ENCODE measurements at regions not wholly inside any gene's neighbourhood (a gene's known extent, or its start where the extent isn't known, plus 50 kb on each side); places are given as distances from the start of the nearest gene placed in this dataset.

DNA sequence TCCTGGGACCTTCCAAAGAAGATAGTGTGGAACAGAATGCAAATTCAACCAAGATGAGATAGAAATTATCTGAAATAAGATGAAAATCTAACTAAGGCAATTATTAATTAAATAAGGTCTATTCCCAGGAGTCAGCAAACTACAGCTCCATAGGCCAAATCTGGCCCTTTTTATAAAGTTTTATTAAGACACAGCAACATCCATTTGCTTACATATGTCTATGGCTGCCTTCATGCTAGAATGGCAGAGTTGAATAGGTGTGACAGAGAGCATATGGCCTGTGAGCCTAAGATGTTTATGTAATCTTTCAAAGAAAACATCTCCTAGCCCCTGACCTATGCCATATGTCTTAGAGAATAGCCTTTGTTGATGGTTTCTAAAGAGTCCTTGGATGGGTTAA is 503.0 kb downstream of the EDEM1 start:
- TF ChIP-seq POLR2A (IDR thresholded peaks at IDR 0.05): no peak
- TF ChIP-seq, protein P1, sequence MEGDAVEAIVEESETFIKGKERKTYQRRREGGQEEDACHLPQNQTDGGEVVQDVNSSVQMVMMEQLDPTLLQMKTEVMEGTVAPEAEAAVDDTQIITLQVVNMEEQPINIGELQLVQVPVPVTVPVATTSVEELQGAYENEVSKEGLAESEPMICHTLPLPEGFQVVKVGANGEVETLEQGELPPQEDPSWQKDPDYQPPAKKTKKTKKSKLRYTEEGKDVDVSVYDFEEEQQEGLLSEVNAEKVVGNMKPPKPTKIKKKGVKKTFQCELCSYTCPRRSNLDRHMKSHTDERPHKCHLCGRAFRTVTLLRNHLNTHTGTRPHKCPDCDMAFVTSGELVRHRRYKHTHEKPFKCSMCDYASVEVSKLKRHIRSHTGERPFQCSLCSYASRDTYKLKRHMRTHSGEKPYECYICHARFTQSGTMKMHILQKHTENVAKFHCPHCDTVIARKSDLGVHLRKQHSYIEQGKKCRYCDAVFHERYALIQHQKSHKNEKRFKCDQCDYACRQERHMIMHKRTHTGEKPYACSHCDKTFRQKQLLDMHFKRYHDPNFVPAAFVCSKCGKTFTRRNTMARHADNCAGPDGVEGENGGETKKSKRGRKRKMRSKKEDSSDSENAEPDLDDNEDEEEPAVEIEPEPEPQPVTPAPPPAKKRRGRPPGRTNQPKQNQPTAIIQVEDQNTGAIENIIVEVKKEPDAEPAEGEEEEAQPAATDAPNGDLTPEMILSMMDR (IDR thresholded peaks at IDR 0.05): no peak
- no peaks in the 10 kb centered on the region for H3K36me3 ChIP-seq
- no peak overlapping the region for H3K27ac ChIP-seq
- no peaks in the 10 kb centered on the region for H3K27me3 ChIP-seq
- H3K9me3 ChIP-seq: no peaks in the 10 kb centered on the region
- intact Hi-C loops (cut with DNase I): no loop called here
- no peaks in the 10 kb centered on the region for H3K4me1 ChIP-seq
- no peak for DNase-seq
- H3K4me3 ChIP-seq (replicated peaks in 1 of 3): no peak overlapping the region

DNA sequence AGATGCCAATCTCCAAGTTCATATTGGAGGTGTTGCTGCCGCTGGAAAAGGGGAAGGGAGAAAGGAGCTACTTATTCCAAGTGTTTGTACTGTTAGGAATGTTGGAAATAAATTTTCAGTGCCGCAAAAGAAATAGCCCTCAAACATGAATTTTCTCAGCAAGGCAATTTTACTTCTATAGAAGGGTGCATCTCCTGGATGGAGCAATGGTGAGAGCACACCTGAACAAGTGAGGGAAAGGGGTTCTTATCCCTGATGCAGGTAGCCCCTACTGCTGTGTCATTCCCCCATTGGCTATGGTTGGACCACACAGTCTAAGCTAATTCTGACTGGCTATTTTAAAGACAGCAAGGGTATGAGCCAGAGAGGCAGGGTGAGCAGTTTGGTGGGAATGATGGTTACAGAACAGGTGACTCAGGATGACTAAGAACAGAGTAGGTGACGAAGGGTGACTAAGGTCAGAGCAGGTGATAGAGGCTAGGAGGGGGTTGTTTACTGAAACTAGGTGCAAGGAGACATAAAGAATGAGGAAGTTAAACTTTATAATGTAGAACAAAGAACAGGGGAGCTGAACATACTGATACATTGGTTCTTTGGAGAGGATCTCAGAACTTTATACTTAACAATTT is 503.5 kb downstream of the EDEM1 start:
- no peaks in the 10 kb centered on the region for H3K9me3 ChIP-seq
- DNase-seq: no peak
- no peak overlapping the region for H3K4me3 ChIP-seq (replicated peaks in 1 of 3)
- H3K4me1 ChIP-seq: no peaks in the 10 kb centered on the region
- intact Hi-C loops (cut with DNase I): no loop called here
- H3K27me3 ChIP-seq: no peaks in the 10 kb centered on the region
- TF ChIP-seq, protein P1 (IDR thresholded peaks at IDR 0.05): no peak
- no peak for TF ChIP-seq POLR2A (IDR thresholded peaks at IDR 0.05)
- WGBS, 2 donors: 84 to 85% methylated on average over 3 of the region's 3 CpGs
- H3K36me3 ChIP-seq: no peaks in the 10 kb centered on the region
- no peak overlapping the region for H3K27ac ChIP-seq

DNA sequence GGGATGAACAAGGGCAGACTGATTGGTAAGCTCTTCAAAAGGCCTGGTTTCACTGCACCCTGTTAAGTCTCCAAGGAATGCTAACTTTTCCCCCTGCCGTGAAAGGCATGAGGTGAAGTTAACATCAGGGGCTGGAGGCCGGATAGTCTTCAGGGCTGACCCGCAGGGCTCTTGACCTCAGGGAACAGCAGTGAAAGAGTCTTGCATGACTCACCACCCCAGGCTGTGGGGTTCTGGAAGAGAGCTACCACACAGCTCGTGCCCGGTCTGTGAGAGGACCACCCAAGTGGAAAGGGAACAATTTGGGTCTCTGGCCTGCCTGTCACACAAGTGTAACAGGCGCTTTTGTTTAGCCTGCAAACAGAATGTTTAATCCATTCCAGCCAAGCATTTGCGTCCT is 504.9 kb downstream of the EDEM1 start:
- intact Hi-C loops (cut with DNase I): no loop called here
- no peak for DNase-seq
- TF ChIP-seq, protein P1 (IDR thresholded peaks at IDR 0.05): no peak
- TF ChIP-seq POLR2A (IDR thresholded peaks at IDR 0.05): no peak
- no peaks in the 10 kb centered on the region for H3K9me3 ChIP-seq
- no peak overlapping the region for H3K4me3 ChIP-seq (replicated peaks in 1 of 3)
- no peaks in the 10 kb centered on the region for H3K36me3 ChIP-seq
- 73 to 79% methylated on average over 7 of the region's 7 CpGs for WGBS, 2 donors
- H3K27me3 ChIP-seq: no peaks in the 10 kb centered on the region
- no peak overlapping the region for H3K27ac ChIP-seq
- no peaks in the 10 kb centered on the region for H3K4me1 ChIP-seq

DNA sequence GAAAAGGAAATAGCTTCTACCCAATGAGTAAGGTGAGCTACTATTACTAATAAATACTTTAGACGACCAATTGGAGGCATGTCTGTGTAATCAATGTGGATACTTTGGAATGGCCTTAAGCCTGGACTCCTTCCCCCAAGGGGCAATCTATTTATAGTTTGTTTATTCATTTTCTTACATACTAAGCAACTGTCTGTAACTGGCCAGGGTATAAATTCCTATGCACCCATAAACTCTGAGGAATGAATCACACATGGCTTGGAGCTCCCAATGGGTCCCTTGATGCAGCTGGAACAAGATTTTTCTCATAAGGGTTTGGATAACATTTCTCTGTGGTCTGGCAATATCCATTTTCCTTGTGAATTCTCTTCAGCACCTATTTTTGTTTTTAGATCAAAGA is 506.8 kb downstream of the EDEM1 start:
- Histone ChIP-seq H3K4me3 (replicated peaks in 1 of 3) (no peak overlapping the region), H3K4me1 (no peaks in the 10 kb centered on the region), H3K27ac (no peak overlapping the region), H3K36me3 (no peaks in the 10 kb centered on the region), H3K27me3 (no peaks in the 10 kb centered on the region), H3K9me3 (no peaks in the 10 kb centered on the region)
- TF ChIP-seq, protein P1 (IDR thresholded peaks at IDR 0.05): no peak
- no peak for TF ChIP-seq POLR2A (IDR thresholded peaks at IDR 0.05)
- intact Hi-C loops (cut with DNase I): no loop called here
- WGBS, 2 donors: 76 to 82% methylated on average over 1 of the region's 1 CpG
- DNase-seq: no peak

DNA sequence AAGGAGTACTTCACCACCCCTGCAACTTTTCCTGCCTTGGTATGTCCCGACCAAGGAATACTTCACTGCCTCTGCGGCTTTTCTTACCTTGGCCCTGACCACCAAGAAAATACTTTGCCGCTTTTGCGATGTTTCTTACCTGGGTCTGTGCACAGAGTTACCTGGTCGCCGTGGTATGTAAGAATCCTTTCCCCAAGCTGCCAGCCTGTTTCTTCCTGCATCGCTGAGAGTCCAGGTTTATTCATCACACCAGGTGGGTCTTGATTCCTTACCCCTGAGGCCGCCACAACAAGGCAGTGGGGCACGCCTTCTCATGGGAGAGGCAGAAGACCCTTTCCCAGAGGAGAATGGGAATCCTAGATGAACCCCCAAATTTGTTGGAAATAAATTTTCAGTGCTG is 511.3 kb downstream of the EDEM1 start:
- H3K4me1 ChIP-seq: no peaks in the 10 kb centered on the region
- no peaks in the 10 kb centered on the region for H3K9me3 ChIP-seq
- no peak for DNase-seq
- no peaks in the 10 kb centered on the region for H3K27me3 ChIP-seq
- H3K4me3 ChIP-seq (replicated peaks in 1 of 3): no peak overlapping the region
- H3K36me3 ChIP-seq: no peaks in the 10 kb centered on the region
- TF ChIP-seq POLR2A (IDR thresholded peaks at IDR 0.05): no peak
- TF ChIP-seq, protein P1 (IDR thresholded peaks at IDR 0.05): no peak
- H3K27ac ChIP-seq: no peak overlapping the region
- intact Hi-C loops (cut with DNase I): no loop called here
- 82 to 86% methylated on average over 9 of the region's 9 CpGs for WGBS, 2 donors
